ENCODE measurements at regions not wholly inside any gene's neighbourhood (a gene's known extent, or its start where the extent isn't known, plus 50 kb on each side); places are given as distances from the start of the nearest gene placed in this dataset.

DNA sequence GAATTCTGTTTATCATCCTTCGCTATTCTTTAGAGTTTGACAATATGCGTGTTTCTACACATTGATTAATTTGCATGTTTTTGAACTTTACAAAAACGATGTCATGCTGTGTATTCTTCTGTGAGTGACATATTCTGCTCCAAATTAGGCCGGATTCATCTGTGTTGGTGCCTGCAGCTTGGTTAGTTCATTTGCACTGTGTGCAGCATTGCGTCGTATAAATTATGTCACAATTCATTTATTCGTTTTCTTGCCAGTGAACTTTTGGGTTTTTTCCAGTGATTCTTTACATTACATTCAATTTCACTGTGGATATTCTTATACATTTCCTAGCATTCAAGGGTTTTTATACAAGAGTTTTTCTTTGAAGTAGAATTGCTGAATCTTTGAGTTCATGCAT lies 118.3 kb downstream of the KCNF1 start:
- Histone ChIP-seq H3K36me3 (ENCODE audit: control insufficient read depth, insufficient read depth, low read length) (no peaks in the 10 kb centered on the region), H3K4me3 (ENCODE audit: low read depth, low read length) (no peak overlapping the region), H3K27me3 (ENCODE audit: control insufficient read depth, insufficient read depth, low read length) (no peaks in the 10 kb centered on the region)
- TF ChIP-seq, protein P1, sequence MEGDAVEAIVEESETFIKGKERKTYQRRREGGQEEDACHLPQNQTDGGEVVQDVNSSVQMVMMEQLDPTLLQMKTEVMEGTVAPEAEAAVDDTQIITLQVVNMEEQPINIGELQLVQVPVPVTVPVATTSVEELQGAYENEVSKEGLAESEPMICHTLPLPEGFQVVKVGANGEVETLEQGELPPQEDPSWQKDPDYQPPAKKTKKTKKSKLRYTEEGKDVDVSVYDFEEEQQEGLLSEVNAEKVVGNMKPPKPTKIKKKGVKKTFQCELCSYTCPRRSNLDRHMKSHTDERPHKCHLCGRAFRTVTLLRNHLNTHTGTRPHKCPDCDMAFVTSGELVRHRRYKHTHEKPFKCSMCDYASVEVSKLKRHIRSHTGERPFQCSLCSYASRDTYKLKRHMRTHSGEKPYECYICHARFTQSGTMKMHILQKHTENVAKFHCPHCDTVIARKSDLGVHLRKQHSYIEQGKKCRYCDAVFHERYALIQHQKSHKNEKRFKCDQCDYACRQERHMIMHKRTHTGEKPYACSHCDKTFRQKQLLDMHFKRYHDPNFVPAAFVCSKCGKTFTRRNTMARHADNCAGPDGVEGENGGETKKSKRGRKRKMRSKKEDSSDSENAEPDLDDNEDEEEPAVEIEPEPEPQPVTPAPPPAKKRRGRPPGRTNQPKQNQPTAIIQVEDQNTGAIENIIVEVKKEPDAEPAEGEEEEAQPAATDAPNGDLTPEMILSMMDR (IDR thresholded peaks at IDR 0.05; ENCODE audit: insufficient read depth, low read length, poor library complexity, severe bottlenecking): no peak
- DNase-seq (ENCODE audit: low read depth): no peak

DNA sequence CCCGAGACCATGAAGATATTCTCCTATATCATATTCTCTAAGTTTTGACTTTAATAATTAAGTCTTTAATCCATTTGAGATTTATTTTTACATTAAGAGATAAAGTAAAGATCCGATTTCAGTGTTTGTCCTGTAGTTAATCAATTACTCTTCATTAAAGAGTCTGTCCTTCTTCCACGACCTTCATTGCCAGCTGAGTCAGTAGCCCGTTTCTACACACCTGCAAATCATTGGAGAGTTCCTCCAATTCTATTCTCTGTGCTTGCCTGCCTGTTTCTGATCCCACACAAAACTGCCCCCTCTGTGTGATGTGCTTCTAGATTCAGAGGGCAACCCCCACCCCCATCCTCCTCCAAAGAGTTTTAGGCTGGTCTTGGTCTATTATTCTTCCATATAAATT lies 119.2 kb downstream of the KCNF1 start:
- TF ChIP-seq, protein P1 (IDR thresholded peaks at IDR 0.05; ENCODE audit: insufficient read depth, low read length, poor library complexity, severe bottlenecking): no peak
- no peak for DNase-seq (ENCODE audit: low read depth)
- H3K27me3 ChIP-seq (ENCODE audit: control insufficient read depth, insufficient read depth, low read length): no peaks in the 10 kb centered on the region
- no peak overlapping the region for H3K4me3 ChIP-seq (ENCODE audit: low read depth, low read length)
- H3K36me3 ChIP-seq (ENCODE audit: control insufficient read depth, insufficient read depth, low read length): no peaks in the 10 kb centered on the region

DNA sequence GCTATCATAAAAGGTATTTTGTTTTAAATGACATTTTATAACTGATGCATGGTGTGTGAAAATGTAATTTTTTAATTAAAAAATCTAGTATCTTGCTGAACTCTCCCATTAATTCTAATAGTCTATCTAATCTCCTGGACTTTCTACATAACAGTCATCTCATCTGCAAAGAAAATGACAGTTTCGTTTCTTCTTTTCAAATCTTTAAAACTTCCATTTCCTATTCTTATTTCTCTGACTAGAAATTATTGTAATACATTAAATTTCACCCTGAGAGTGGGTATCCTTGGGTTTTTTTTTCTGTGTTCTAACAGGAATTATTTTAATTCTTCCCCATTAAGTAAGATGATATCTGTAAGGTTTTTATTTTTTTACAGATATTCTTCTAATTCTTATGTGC lies 120.1 kb downstream of the KCNF1 start:
- no peaks in the 10 kb centered on the region for H3K27me3 ChIP-seq (ENCODE audit: control insufficient read depth, insufficient read depth, low read length)
- no peak for DNase-seq (ENCODE audit: low read depth)
- TF ChIP-seq, protein P1 (IDR thresholded peaks at IDR 0.05; ENCODE audit: insufficient read depth, low read length, poor library complexity, severe bottlenecking): no peak

DNA sequence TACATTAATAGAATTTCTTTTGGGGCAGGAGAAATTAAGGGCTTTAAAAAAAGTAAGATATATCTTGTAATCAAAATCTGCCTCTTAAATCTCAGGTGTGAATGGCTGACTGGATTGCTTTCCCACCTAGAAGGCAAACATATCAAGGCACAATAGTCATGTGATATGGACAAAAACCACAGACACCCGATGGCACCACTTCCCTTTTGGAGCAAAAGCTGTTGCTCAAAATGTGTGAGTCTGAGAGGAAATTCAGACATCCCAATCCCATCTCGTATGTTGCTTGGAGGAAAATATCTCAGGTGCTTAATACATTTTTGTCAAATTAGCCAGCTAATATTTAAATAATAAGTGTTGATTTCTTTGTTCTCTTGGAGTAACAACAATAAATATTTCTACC lies 120.7 kb downstream of the KCNF1 start:
- Histone ChIP-seq H3K36me3 (ENCODE audit: control insufficient read depth, insufficient read depth, low read length) (no peaks in the 10 kb centered on the region), H3K27me3 (ENCODE audit: control insufficient read depth, insufficient read depth, low read length) (no peaks in the 10 kb centered on the region), H3K4me3 (ENCODE audit: low read depth, low read length) (no peak overlapping the region)
- TF ChIP-seq, protein P1 (IDR thresholded peaks at IDR 0.05; ENCODE audit: insufficient read depth, low read length, poor library complexity, severe bottlenecking): no peak
- no peak for DNase-seq (ENCODE audit: low read depth)

More for the DNA sequence above, 120.1 kb downstream of the KCNF1 start:
- Histone ChIP-seq H3K36me3 (ENCODE audit: control insufficient read depth, insufficient read depth, low read length) (no peaks in the 10 kb centered on the region), H3K4me3 (ENCODE audit: low read depth, low read length) (no peak overlapping the region)

DNA sequence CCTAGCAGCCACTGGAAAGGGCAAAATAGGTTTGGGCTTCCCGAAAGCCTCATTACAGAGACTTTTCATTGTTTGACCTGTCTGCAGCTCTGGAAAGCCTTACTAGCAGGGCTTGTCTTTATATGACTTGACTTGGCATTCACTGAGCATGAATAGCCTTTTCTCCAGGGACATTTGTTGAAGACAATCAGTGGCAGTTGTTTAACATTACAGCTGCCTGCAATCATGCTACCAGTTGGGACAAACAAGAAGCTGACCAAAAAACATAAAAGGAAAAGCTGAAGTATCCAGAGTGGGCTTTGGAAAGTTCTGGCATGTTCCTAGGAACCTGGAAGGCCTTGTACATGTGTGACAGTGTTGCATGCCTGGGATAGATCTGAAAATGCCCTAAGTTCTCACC lies 121.4 kb downstream of the KCNF1 start:
- TF ChIP-seq, protein P1 (IDR thresholded peaks at IDR 0.05; ENCODE audit: insufficient read depth, low read length, poor library complexity, severe bottlenecking): no peak
- no peaks in the 10 kb centered on the region for H3K27me3 ChIP-seq (ENCODE audit: control insufficient read depth, insufficient read depth, low read length)
- DNase-seq (ENCODE audit: low read depth): no peak
- H3K36me3 ChIP-seq (ENCODE audit: control insufficient read depth, insufficient read depth, low read length): no peaks in the 10 kb centered on the region
- H3K4me3 ChIP-seq (ENCODE audit: low read depth, low read length): no peak overlapping the region

DNA sequence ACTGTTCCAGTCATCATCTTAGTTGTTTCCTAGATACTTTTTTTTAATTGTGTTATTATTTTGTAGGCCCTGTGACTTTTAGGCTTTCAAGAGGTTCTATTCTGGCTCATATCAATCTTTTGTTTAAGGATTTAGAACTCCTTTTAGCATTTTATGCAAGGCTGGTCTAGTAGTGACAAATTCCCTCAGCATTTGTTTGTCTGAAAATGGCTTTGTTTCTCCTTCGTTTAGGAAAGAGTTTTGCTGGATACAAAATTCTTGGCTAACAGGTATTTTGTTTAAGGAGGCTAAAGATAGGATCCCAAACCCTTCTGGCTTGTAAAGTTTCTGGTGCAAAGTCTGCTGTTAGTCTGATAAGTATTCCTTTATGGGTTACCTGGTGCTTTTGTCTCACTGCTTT lies 116.6 kb upstream of the SLC66A3 start:
- TF ChIP-seq, protein P1 (IDR thresholded peaks at IDR 0.05; ENCODE audit: insufficient read depth, low read length, poor library complexity, severe bottlenecking): no peak
- no peak for DNase-seq (ENCODE audit: low read depth)
- Histone ChIP-seq H3K4me3 (ENCODE audit: low read depth, low read length) (no peak overlapping the region), H3K36me3 (ENCODE audit: control insufficient read depth, insufficient read depth, low read length) (no peaks in the 10 kb centered on the region), H3K27me3 (ENCODE audit: control insufficient read depth, insufficient read depth, low read length) (peaks cover 5% of the 10 kb centered on the region)
